ENCODE measurements at regions not wholly inside any gene's neighbourhood (a gene's known extent, or its start where the extent isn't known, plus 50 kb on each side); places are given as distances from the start of the nearest gene placed in this dataset.

DNA sequence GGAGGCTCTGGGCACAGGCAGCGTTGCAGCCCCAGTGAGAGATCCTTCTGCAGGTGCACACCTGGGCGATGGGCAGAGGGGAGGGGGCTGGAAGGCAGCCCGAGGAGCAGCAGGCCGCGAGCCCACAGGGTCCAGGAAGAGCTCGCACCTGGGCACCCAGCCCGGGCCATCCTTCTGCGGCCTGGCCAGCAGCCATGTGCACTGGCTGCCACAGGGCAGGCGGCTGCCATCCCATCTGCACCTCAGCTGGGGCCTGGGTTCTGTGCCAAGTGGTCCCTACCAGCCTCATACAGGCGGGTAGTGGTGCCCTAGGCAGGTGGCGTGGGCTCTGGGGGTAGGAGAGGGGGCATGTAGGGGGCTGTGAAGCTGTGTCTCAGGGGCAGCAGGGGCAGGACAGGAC is 197.2 kb downstream of the RBFOX3 start:
- no peak for TF ChIP-seq CTCF (IDR thresholded peaks at IDR 0.05)
- Histone ChIP-seq H3K4me1 (no peaks in the 10 kb centered on the region), H3K4me3 (no peak overlapping the region), H3K36me3 (no peaks in the 10 kb centered on the region), H3K27ac (no peak overlapping the region), H3K9me3 (no peaks in the 10 kb centered on the region), H3K27me3 (peaks cover 0 to 9% of the 10 kb centered on the region in 2 donors)
- no peak for DNase-seq (ENCODE audit: low spot score)

DNA sequence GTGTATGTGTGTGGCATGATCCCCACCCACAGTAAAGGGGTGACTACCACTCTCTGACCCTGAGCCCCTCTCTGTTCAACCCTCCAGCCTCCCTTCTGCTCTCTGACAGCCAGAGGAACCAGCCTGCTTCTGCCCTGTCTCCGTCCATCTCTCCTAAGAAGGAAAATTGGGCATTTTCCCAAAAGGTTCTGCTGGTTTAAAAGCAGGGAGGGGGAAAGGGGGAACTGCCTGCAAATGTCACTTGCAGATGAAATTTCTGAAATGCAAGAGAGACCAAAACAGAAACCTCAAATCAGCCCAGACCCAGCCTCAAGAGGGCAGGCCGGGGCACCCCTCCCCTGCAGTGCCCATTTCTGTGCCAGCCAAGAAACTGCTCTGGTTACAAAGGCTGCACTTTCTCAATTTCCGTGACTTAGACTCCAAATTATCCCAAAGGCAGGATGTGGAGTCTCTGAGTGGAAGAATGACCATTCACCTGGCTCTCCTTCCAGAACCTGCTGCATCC is 197.9 kb downstream of the RBFOX3 start:
- TF ChIP-seq CTCF (IDR thresholded peaks at IDR 0.05): no peak
- peaks cover 0 to 9% of the 10 kb centered on the region in 2 donors for H3K27me3 ChIP-seq
- H3K4me1 ChIP-seq: no peaks in the 10 kb centered on the region
- no peaks in the 10 kb centered on the region for H3K36me3 ChIP-seq
- H3K4me3 ChIP-seq: no peak overlapping the region
- H3K27ac ChIP-seq: no peak overlapping the region
- no peak for DNase-seq (ENCODE audit: low spot score)
- H3K9me3 ChIP-seq: no peaks in the 10 kb centered on the region

- Histone ChIP-seq H3K4me3 (no peak overlapping the region), H3K9me3 (no peaks in the 10 kb centered on the region), H3K4me1 (no peaks in the 10 kb centered on the region), H3K27ac (no peak overlapping the region), H3K27me3 (peaks cover 0 to 9% of the 10 kb centered on the region in 2 donors), H3K36me3 (no peaks in the 10 kb centered on the region)
- no peak for DNase-seq (ENCODE audit: low spot score)
- no peak for TF ChIP-seq CTCF (IDR thresholded peaks at IDR 0.05)
These were observed 198.7 kb downstream of the RBFOX3 start for GRCh38 chr17:79412110-79412509.

DNA sequence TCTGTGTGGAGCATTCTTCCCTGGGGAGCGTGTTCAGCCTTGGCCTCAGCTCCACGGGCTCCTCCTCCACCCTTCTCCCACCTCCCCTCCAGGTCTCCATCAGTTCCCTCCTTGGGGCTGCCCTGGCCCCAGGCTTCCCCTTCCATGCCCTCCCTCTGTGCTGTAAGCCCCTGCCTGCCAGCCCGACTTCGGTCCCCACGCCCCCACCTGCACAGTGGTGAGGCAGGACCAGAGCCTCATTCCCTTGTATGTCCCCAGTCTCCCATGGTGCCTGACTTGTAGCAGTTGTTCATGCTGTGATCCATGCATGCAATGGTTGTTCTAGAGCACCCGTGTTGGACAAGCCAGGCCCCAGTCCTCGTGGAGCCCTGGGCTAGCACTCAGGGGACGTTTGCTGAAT is 199.4 kb downstream of the RBFOX3 start:
- TF ChIP-seq CTCF (IDR thresholded peaks at IDR 0.05): no peak
- H3K27ac ChIP-seq: no peak overlapping the region
- H3K4me3 ChIP-seq: no peak overlapping the region
- H3K4me1 ChIP-seq: no peaks in the 10 kb centered on the region
- H3K9me3 ChIP-seq: no peaks in the 10 kb centered on the region
- no peaks in the 10 kb centered on the region for H3K36me3 ChIP-seq
- peaks cover 0 to 9% of the 10 kb centered on the region in 2 donors for H3K27me3 ChIP-seq
- DNase-seq (ENCODE audit: low spot score): no peak

DNA sequence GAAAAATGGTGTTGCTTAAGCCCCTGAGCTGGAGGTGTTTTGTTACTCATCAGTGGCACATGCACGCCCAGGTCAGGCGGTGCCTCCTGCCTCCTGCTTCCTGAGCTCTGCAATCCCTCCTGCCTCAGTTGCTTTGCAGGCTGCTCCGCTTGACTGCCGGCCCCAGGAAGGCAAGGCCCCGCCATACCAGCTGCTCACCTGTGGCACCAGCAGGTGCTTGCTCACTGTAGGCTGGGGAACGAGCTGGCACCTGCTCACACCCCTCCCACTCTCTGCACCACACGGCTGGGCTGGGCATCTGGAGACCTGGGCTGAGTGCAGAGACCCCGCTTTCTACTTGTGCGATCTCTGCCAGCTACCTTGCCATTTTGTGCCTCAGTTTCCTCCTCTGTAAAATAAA is 200.2 kb downstream of the RBFOX3 start:
- Histone ChIP-seq H3K9me3 (no peaks in the 10 kb centered on the region), H3K36me3 (no peaks in the 10 kb centered on the region), H3K27ac (no peak overlapping the region), H3K27me3 (peaks cover 0 to 9% of the 10 kb centered on the region in 2 donors), H3K4me3 (no peak overlapping the region), H3K4me1 (no peaks in the 10 kb centered on the region)
- no peak for TF ChIP-seq CTCF (IDR thresholded peaks at IDR 0.05)
- DNase-seq (ENCODE audit: low spot score): no peak

GRCh38 chr17:79408251-79408650 is 202.6 kb downstream of the RBFOX3 start:
- Histone ChIP-seq H3K27ac (no peak overlapping the region), H3K27me3 (no peaks in the 10 kb centered on the region), H3K36me3 (no peaks in the 10 kb centered on the region), H3K9me3 (no peaks in the 10 kb centered on the region), H3K4me1 (no peaks in the 10 kb centered on the region), H3K4me3 (no peak overlapping the region)
- no peak for DNase-seq (ENCODE audit: low spot score)
- no peak for TF ChIP-seq CTCF (IDR thresholded peaks at IDR 0.05)
